SU-DHL-6 (cell line): ENCODE measurements at regions not wholly inside any gene's neighbourhood (a gene's known extent, or its start where the extent isn't known, plus 50 kb on each side); places are given as distances from the start of the nearest gene placed in this dataset.

Source experiments
- H2AFZ ChIP-seq: fragments of 200-600 bp; sonication (generic); 2 replicates; pipeline ENCODE4 v1.6.1; 2014; ENCODE audit warnings: low read depth, mild to moderate bottlenecking, moderate library complexity, mixed read lengths, antibody characterized with exemption, low read length; ENCODE audit not compliant: severe bottlenecking
- H3F3A ChIP-seq: fragments of 200-600 bp; shearing (Covaris generic); 2 replicates; pipeline ENCODE4 v1.6.0; 2016; ENCODE audit warnings: antibody characterized with exemption, mild to moderate bottlenecking; ENCODE audit not compliant: insufficient read depth
- H3K27ac ChIP-seq: fragments of 200-600 bp; sonication (generic); 2 replicates; pipeline ENCODE4 v1.5.1; 2016; ENCODE audit warnings: low read depth, mild to moderate bottlenecking, low read length, moderate library complexity, mixed read lengths
- H3K27me3 ChIP-seq: fragments of 200-600 bp; sonication (generic), shearing (Covaris generic); 2 replicates; pipeline ENCODE4 v1.6.0; 2014; ENCODE audit warnings: mild to moderate bottlenecking, low read length
- H3K36me3 ChIP-seq: fragments of 200-600 bp; sonication (generic); 2 replicates; pipeline ENCODE4 v1.6.1; 2014; ENCODE audit warnings: mild to moderate bottlenecking, low read length, mixed read lengths
- H3K4me2 ChIP-seq: fragments of 300-600, 200-600 bp; shearing (Covaris generic), sonication (generic); 2 replicates; pipeline ENCODE4 v1.6.0; 2014; ENCODE audit warnings: low read length, low read depth, mild to moderate bottlenecking; ENCODE audit not compliant: poor library complexity, severe bottlenecking
- H3K4me3 ChIP-seq: fragments of 200-600 bp; sonication (generic); 2 replicates; pipeline ENCODE4 v1.5.1; 2014; ENCODE audit warnings: antibody characterized with exemption, low read length, mild to moderate bottlenecking, mixed read lengths; ENCODE audit not compliant: insufficient read depth, poor library complexity, severe bottlenecking
- H3K79me2 ChIP-seq: fragments of 200-600 bp; sonication (generic); 2 replicates; pipeline ENCODE4 v1.6.1; 2014; ENCODE audit warnings: mild to moderate bottlenecking, low read length, moderate library complexity; ENCODE audit not compliant: insufficient read depth
- H3K9ac ChIP-seq: fragments of 200-600 bp; sonication (generic); 2 replicates; pipeline ENCODE4 v1.7.0; 2014; ENCODE audit warnings: mild to moderate bottlenecking, low read length
- H3K9me2 ChIP-seq: fragments of 200-600 bp; sonication (generic); replicated peaks from 2 replicates; pipeline ENCODE4 v1.6.1; 2014; ENCODE audit warnings: low read length; ENCODE audit not compliant: insufficient read depth
- H3K9me3 ChIP-seq: fragments of 200-600 bp; sonication (generic); 2 replicates; pipeline ENCODE4 v1.6.1; 2014; ENCODE audit warnings: low read length, mixed read lengths; ENCODE audit not compliant: insufficient read depth
- H4K20me1 ChIP-seq: fragments of 200-600 bp; sonication (generic); 2 replicates; pipeline ENCODE4 v1.6.1; 2014; ENCODE audit warnings: low read depth, mild to moderate bottlenecking, antibody characterized with exemption, low read length, moderate library complexity, mixed read lengths
- EZH2phosphoT487 ChIP-seq: fragments of 200-600 bp; sonication (generic), shearing (Covaris generic); conservative IDR thresholded peaks from 2 replicates; pipeline ENCODE4 v1.6.1; 2018; ENCODE audit warnings: mild to moderate bottlenecking, antibody characterized with exemption, low read length, moderate library complexity, mixed read lengths
- TF ChIP-seq, protein P1 (sequence below): fragments of 200-600 bp; sonication (generic); IDR thresholded peaks from one replicate; pipeline ENCODE4 v1.5.1; 2017; ENCODE audit warnings: antibody characterized with exemption, mild to moderate bottlenecking, low read length, moderate library complexity; ENCODE audit not compliant: insufficient read depth, poor library complexity, severe bottlenecking

- no peaks in the 10 kb centered on the region for H3K36me3 ChIP-seq
- TF ChIP-seq, protein P1, sequence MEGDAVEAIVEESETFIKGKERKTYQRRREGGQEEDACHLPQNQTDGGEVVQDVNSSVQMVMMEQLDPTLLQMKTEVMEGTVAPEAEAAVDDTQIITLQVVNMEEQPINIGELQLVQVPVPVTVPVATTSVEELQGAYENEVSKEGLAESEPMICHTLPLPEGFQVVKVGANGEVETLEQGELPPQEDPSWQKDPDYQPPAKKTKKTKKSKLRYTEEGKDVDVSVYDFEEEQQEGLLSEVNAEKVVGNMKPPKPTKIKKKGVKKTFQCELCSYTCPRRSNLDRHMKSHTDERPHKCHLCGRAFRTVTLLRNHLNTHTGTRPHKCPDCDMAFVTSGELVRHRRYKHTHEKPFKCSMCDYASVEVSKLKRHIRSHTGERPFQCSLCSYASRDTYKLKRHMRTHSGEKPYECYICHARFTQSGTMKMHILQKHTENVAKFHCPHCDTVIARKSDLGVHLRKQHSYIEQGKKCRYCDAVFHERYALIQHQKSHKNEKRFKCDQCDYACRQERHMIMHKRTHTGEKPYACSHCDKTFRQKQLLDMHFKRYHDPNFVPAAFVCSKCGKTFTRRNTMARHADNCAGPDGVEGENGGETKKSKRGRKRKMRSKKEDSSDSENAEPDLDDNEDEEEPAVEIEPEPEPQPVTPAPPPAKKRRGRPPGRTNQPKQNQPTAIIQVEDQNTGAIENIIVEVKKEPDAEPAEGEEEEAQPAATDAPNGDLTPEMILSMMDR: no peak
- no peak for TF ChIP-seq EZH2phosphoT487
- H3K9me2 ChIP-seq: no peaks in the 10 kb centered on the region
- no peak overlapping the region for H3K27ac ChIP-seq
- H3K27me3 ChIP-seq: no peaks in the 10 kb centered on the region
- H3F3A ChIP-seq: no peaks in the 10 kb centered on the region
- no peaks in the 10 kb centered on the region for H4K20me1 ChIP-seq
- H3K79me2 ChIP-seq: no peaks in the 10 kb centered on the region
- no peak overlapping the region for H2AFZ ChIP-seq
- H3K4me2 ChIP-seq: no peak overlapping the region
- no peaks in the 10 kb centered on the region for H3K9me3 ChIP-seq
- H3K9ac ChIP-seq: no peak overlapping the region
- H3K4me3 ChIP-seq: no peak overlapping the region
These were observed 272.7 kb downstream of the HHIPL2 start for GRCh38 chr1:222275001-222275728.

GRCh38 chr1:222266223-222267196 lies 281.4 kb downstream of the HHIPL2 start:
- Histone ChIP-seq H3K9ac (no peak overlapping the region), H3K27ac (no peak overlapping the region), H3K79me2 (no peaks in the 10 kb centered on the region), H3K4me2 (no peak overlapping the region), H2AFZ (no peak overlapping the region), H3K27me3 (no peaks in the 10 kb centered on the region), H3K9me2 (no peaks in the 10 kb centered on the region), H4K20me1 (no peaks in the 10 kb centered on the region), H3K36me3 (no peaks in the 10 kb centered on the region), H3F3A (no peaks in the 10 kb centered on the region), H3K4me3 (no peak overlapping the region), H3K9me3 (no peaks in the 10 kb centered on the region)
- TF ChIP-seq, protein P1: no peak
- no peak for TF ChIP-seq EZH2phosphoT487

DNA sequence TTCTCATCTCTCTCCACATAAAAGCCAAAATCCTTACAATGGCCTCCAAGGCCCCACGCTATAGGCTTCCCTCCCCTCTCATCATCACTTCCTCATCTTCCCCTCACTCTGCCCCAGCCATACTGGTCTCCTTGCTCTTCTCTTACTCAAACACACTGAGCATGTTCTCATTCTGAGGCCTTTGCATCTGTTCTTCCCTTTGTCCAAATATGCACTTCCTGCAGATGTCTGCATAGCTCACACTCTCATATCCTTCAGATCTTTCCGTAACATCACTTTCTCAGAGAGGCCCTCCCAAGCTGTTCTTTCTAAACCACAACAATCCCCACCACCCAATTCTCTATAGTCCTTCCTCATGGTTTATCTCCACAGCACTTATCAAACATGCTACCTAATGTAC lies 284.1 kb downstream of the HHIPL2 start:
- no peak for TF ChIP-seq EZH2phosphoT487
- TF ChIP-seq, protein P1: no peak
- Histone ChIP-seq H3K9me2 (no peaks in the 10 kb centered on the region), H3K79me2 (no peaks in the 10 kb centered on the region), H3K9ac (no peak overlapping the region), H2AFZ (no peak overlapping the region), H3K27ac (no peak overlapping the region), H3K9me3 (no peaks in the 10 kb centered on the region), H3F3A (no peaks in the 10 kb centered on the region), H3K4me3 (no peak overlapping the region), H3K36me3 (no peaks in the 10 kb centered on the region), H3K27me3 (no peaks in the 10 kb centered on the region), H4K20me1 (no peaks in the 10 kb centered on the region), H3K4me2 (no peak overlapping the region)
